H1 (cell line): ENCODE measurements at regions not wholly inside any gene's neighbourhood (a gene's known extent, or its start where the extent isn't known, plus 50 kb on each side); places are given as distances from the start of the nearest gene placed in this dataset.

Source experiments
- BRCA1 ChIP-seq: IDR thresholded peaks from 2 replicates; pipeline ENCODE4 v1.6.1; 2012; ENCODE audit warnings: low read depth, low read length, improper control_type of control experiment
- CHD7 ChIP-seq: fragments of 300-600 bp; sonication (generic); IDR thresholded peaks from 2 replicates; pipeline ENCODE4 v1.7.1; 2012; ENCODE audit warnings: low read length, moderate library complexity, mild to moderate bottlenecking, inconsistent platforms; ENCODE audit not compliant: insufficient replicate concordance
- CTBP2 ChIP-seq: IDR thresholded peaks from 2 replicates; pipeline ENCODE4 v1.7.0; 2011; ENCODE audit warnings: borderline replicate concordance, mild to moderate bottlenecking, moderate library complexity, mixed read lengths, low read length; ENCODE audit not compliant: insufficient read depth, insufficient read length
- NANOG ChIP-seq: IDR thresholded peaks from 2 replicates; pipeline ENCODE4 v1.6.1; 2011; ENCODE audit warnings: low read length, low read depth, mild to moderate bottlenecking, inconsistent platforms; ENCODE audit not compliant: insufficient read depth, poor library complexity, severe bottlenecking
- POLR2A ChIP-seq, 2 experiments: IDR thresholded peaks; 1 replicate in 1 of 2; 2 replicates in 1 of 2; pipeline ENCODE4 v1.6.1; 2011; ENCODE audit warnings: low read depth in 2 of 2, low read length in 2 of 2, mild to moderate bottlenecking in 2 of 2; ENCODE audit errors: control extremely low read depth in 1 of 2
- SIX5 ChIP-seq: IDR thresholded peaks from 2 replicates; pipeline ENCODE4 v1.6.1; 2011; ENCODE audit warnings: mild to moderate bottlenecking, low read depth, low read length
- SRF ChIP-seq: IDR thresholded peaks from 2 replicates; pipeline ENCODE4 v1.6.1; 2011; ENCODE audit warnings: mild to moderate bottlenecking, low read depth, low read length, moderate library complexity
- TAF7 ChIP-seq: optimal IDR thresholded peaks from 2 replicates; pipeline ENCODE3; 2011; ENCODE audit warnings: low read depth, mild to moderate bottlenecking, inconsistent platforms, low read length, moderate library complexity, borderline replicate concordance
- YY1 ChIP-seq: IDR thresholded peaks from 2 replicates; pipeline ENCODE4 v1.6.1; 2011; ENCODE audit warnings: low read depth, mild to moderate bottlenecking, low read length
- ZNF274 ChIP-seq: IDR thresholded peaks from 2 replicates; pipeline ENCODE4 v1.7.0; 2012; ENCODE audit warnings: low read length, borderline replicate concordance; ENCODE audit errors: extremely low read depth
- TF ChIP-seq, protein P1 (sequence below): IDR thresholded peaks from 2 replicates; pipeline ENCODE4 v1.6.1; 2012; ENCODE audit warnings: inconsistent platforms
- TF ChIP-seq, protein P2 (sequence below): IDR thresholded peaks from 2 replicates; pipeline ENCODE4 v1.6.1; 2011; ENCODE audit warnings: low read depth, mild to moderate bottlenecking, low read length; ENCODE audit not compliant: insufficient read depth

- no peak for TF ChIP-seq CHD7
- no peak for TF ChIP-seq POLR2A (IDR thresholded peaks at IDR 0.05; ENCODE audit: control extremely low read depth in 1 of 2, low read depth in 2 of 2, low read length in 2 of 2)
- TF ChIP-seq, protein P1, sequence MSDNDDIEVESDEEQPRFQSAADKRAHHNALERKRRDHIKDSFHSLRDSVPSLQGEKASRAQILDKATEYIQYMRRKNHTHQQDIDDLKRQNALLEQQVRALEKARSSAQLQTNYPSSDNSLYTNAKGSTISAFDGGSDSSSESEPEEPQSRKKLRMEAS, result no peak
- TF ChIP-seq, protein P2, sequence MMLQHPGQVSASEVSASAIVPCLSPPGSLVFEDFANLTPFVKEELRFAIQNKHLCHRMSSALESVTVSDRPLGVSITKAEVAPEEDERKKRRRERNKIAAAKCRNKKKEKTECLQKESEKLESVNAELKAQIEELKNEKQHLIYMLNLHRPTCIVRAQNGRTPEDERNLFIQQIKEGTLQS, result no peak
- no peak for TF ChIP-seq SIX5
- TF ChIP-seq BRCA1, result no peak
- no peak for TF ChIP-seq NANOG
- TF ChIP-seq SRF, result no peak
- TF ChIP-seq TAF7, result no peak
- no peak for TF ChIP-seq YY1
- no peak for TF ChIP-seq CTBP2
- no peak for TF ChIP-seq ZNF274
Measured at GRCh38 chr12:90802727-90803126, 152.2 kb downstream of the CCER1 start (continued).
